Stimulated activated CD4-positive, alpha-beta T cell treated with anti-CD3 and anti-CD28 coated beads, Interleukin-1b, Interleukin-23, amount 100 ng/mL, for 4 hours (primary cell): ENCODE measurements at regions not wholly inside any gene's neighbourhood (a gene's known extent, or its start where the extent isn't known, plus 50 kb on each side); places are given as distances from the start of the nearest gene placed in this dataset.
"Not testable (repeated sequence)": the region's sequence is repeated elsewhere in the genome, so short reads cannot be mapped to it uniquely, and the experiment has no call there.

Source experiments
- DNase-seq, 2 donors: peaks; one replicate each; pipeline ENCODE4 v3.0.0-alpha.2; 2020; ENCODE audit warnings: low read depth in 2 of 2

DNA sequence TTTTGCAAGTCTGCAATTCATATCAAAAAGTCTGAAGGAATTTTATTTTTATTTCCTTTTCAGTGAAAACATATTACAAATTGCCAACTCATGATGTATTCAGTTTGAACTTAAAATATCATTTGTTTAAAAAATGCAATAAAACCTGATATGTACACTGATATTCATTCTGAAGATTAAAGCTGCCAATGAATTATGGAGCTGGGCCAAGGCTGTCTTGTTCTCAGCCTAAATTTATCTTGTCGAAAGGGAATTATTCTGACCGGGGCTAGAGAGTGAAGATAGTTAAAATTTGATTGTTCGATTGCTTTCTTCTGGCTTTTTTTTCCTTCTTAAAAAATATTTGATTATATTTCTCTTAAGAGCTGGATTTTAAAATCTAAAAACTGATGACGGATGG is 54.0 kb upstream of the RBFOX1 start:
- DNase-seq, result no peak

DNA sequence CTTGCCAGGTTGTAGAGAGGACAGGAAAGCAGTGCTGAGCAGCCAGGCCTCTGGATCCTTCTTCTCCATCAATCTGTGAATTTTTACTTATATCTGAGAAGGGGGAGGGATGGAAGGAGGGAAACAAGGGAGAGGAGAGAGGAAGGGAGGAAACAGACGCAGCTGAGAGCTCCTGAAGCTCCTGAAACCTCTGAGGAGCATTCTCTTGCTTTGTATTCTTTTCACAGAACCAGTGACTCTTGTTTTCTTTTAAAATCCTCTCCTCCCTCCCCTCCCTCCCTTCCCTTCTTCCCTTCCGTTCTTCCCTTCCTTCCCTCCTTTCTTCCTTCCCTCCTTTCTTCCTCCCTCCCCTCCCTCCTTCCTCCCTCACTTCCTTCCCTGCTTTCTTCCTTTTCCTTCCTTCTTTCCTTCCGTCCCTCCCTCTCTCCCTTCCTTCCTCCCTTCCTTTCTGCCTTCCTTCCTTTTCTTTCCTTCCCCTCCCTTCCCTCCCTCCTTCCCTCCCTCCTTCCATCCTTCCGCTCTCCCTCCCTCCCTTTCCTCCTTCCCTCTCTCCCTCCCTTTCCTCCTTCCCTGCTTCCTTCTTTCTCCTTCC is 60.0 kb upstream of the RBFOX1 start:
- DNase-seq, result no peak

DNA sequence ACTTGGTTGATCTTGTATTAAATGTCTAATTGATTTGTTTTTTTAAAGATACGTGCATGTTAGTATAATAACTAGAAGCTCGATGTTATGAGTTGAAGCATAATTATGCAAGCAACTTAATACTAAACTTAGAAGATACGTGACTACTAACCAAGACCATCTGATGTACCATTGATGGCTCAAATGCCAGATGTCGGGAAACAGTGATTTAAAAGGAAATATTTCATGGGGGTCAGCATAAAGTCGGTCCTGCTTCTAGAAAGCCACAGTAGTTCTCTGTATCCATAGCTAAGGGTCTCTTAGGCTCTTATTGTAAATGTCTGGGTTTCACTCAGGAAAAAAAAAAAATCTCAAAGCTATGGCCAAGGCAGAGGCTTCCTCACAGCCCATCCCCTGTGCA is 61.2 kb upstream of the RBFOX1 start:
- DNase-seq, result no peak

DNA sequence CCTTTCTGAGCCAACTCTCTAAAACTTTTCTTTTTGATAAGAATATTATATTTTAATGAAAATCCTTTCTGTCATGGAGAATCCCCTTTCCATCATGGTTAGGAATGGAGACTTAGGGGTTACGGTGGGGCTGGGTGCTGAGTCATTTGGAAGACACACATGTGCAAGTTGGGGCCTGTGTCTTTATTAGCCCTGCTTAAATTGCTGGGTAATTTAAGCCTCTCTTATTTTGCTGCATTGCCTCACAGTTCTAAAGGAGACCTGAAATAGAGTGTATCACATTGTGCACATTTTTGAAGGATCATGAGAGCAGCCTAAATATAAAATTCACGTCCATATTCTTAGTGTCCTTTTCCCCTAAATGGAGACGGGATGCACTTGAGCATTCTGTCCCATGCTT is 61.8 kb upstream of the RBFOX1 start:
- no peak for DNase-seq

DNA sequence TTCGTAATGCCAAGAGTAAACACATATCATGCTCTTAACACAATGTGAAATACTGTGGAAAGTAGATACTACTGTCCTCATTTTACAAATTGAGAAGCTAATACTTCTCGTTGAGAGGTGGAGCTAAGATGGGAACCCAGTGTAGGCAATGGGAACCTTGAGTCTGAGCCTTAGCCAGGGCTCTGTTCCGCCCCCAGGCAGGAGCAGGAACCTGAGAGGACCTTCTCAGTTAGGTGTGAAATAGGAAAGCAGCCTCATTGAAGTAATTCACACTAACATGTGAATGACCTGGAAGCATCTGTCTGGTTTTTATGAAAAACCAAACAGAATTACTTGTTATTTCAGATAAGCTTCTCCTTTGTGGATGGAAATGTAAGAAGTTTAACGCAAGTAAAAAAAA is 62.6 kb upstream of the RBFOX1 start:
- no peak for DNase-seq

DNA sequence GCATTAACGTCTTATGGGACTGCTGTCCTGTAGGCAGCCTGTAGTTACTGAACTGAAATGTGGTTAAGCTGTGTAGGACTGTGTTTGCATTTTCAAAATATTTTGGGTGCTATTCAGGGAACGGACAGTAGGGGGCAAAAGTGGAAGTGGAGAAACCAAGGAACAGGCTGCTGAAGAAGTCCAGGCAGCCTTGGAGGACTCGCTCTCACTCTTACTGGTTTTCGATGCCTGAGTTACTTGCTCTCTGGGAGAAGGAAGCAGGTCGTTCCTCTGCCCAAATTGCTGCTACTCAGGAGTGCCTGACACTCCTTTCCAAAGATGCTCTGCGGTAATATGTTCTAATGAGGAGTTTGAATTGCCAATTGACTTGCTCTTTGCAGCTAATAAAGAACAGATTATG is 64.5 kb upstream of the RBFOX1 start:
- DNase-seq, result no peak

DNA sequence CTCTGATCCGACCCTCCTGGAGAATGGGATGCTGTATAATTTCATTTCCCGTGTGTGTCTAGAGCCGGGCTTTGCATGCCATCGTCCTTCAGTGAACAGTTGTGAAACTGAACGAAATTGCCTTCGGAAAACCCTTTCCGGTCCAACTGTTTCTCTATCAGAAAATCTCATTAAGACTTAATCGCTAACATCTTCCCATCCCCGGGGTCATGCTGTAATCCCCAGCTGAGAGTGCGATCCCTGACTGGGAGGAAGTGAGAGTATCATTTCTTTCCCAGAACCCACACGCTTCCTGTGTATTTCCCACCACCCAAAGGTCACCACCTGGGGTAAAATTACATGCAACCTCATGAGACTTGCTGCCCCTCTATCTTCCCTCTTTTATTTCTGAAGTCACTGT is 75.6 kb upstream of the RBFOX1 start:
- DNase-seq, result no peak

DNA sequence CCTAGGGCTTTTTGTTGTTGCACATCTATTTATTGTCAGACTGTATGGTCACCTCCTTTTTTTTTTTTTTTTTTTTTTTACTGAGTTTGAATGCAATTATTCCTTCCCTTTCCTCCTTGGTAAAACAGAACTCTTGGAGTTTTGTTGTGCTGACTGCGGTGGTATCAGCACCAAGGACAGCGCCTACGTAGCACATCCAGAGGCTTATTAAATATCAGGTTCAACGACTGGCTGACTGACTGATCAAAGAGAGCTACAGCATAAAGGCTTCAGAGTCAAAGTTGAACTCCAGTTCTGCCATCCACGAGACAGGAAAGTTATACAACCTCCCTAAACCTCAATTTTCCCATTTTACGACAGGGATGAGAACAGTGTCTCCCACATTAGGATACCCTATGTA is 86.1 kb upstream of the RBFOX1 start:
- DNase-seq, result no peak

DNA sequence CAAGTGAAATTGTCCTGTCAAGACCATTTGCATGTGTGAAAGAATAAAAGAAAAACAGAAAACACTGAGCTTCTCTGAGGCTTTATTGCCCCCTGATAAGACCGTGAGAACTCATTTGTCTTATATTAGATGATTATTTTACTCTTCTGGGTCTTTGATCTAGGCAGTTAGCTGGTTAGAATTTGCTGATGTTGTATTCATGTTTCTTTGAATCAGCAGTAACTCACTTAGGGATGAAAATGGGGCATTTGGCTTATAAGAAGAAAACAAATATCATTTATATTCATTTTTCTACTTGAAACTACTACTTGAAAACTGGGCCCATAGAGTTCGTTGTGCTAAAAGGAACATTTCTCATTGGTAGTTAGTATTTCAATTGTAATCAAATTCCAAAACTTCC is 93.1 kb upstream of the RBFOX1 start:
- DNase-seq, result no peak

DNA sequence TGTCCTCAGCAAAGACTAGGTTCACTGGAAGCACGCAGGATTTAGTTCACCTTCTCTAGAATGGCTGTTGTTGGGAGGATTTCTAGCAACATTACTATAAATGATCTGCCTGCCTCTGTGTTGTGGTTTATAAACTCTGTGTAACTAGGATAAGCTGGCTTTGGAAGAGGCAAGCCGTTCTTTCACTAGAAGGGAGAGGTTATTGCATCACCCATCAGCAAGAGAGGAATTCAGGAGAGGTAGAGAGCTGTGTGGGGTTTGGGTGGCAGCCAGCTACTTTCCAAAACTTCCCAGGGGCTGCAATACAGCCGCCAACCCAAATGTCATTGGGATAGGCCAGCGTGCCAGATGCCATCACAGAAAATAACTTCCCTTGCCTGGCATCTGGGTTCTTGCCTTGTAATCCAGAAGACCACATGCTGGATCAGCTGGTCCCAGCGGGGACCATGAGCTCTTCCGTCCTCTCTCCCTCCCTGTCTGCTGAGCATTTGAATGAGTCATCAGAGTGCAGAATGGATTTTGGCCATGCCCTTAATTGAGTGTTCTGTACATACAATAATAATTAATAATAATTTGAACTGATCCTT is 95.7 kb upstream of the RBFOX1 start:
- DNase-seq, result no peak

DNA sequence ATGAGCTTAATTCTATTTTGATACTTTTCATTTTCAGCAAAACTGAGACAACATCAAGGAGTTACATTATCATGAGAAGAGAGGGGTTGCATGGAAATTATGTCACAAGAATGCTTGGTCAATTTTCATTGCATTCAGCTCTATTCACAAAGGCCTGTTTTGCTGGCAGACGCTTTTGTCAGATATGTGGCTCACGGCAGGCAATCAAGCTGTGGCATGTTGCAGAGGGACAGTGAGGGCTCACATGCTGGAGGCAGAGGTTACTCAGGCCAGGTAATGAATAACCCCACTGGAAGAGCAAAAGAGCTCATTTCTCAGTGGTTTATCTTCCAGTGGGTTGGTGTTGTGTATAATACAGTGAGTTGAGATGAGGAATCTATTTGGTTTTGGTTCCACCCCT is 98.7 kb upstream of the RBFOX1 start:
- DNase-seq, result no peak

DNA sequence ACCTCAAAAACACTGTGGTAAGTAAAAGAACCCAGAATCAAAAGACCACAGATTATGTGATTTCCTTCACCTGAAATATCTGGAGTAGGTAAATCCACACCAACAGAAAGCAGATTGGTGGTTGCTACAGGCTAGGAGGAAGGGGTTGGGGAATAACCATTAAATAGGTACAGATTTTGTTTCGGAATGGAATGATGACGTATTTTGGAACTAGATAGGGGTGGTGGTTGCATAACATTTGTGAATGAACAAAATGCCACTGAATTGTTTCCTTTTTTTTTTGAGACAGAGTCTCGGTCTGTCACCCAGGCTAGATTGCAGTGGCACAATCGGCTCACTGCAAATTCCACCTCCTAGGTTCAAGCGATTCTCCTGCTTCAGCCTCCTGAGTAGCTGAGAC is 100.9 kb upstream of the RBFOX1 start:
- DNase-seq, result no peak

DNA sequence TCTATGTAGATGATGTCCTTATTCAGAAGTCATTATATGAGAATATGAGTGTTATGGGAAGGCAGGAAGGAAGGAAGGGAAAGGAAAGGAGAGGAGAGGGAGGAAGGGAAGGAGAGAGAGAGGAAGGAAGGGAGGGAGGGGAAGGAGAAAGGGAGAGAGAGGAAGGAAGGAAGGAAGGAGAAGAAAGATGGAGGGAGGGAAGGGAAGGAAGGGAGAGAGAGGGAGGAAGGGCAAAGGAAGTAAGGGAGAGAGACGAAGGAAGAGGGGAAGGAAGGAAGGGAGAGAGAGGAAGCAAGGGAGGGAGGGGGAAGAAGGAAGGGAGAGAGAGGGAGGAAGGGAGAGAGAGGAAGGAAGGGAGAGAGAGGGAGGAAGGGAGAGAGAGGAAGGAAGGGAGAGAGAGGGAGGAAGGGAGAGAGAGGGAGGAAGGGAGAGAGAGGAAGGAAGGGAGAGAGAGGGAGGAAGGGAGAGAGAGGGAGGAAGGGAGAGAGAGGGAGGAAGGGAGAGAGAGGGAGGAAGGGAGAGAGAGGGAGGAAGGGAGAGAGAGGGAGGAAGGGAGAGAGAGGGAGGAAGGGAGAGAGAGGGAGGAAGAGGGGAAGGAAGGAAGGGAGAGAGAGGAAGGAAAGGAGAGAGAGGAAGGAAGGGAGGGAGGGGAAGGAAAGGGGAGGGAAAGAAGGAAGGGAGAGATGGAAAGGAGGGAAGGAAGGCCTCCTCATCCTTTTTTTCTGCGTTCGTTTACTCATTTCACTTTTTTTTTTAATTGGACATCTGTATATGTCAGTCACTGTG is 103.0 kb upstream of the RBFOX1 start:
- DNase-seq, result not testable (repeated sequence)

DNA sequence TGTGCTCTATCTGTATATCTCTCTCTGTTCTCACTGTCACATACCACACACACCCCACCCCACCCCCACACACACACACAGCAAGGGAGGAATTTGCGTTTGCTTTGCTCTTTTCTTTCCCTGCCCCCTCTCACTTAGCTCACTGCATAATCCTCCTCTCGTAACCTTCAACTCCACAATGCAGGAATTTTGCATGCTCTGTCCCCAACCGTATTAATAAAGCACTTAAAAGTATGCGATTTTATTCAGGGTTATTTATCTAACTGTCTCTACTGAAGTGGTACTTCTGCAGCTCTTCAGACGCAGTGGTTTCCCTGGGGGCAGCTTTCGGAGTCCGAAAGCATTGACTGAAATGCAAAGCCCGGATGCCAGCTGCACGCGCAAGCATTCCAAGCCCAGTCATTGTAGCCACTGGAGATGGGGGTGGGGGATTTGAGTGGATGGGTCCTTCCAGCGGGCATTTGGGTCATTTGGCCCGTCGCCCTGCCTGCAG is 105.4 kb upstream of the RBFOX1 start:
- DNase-seq, result no peak

DNA sequence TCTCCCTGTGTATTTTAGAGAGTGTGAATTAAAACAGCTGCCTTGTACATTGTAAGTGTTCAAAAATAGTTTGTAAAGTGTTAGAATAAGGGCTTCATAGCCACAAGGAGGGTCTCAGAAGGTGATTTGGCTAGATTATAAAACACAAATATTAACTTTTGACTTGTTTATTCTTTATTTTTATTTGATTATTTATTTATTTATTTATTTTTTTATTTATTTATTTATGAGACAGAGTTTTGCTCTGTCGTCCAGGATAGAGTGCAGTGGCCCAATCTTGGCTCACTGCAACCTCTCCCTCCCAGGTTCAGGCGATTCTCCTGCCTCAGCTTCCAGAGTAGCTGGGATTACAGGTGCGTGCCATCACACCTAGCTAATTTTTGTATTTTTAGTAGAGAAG is 111.5 kb upstream of the RBFOX1 start:
- no peak for DNase-seq

DNA sequence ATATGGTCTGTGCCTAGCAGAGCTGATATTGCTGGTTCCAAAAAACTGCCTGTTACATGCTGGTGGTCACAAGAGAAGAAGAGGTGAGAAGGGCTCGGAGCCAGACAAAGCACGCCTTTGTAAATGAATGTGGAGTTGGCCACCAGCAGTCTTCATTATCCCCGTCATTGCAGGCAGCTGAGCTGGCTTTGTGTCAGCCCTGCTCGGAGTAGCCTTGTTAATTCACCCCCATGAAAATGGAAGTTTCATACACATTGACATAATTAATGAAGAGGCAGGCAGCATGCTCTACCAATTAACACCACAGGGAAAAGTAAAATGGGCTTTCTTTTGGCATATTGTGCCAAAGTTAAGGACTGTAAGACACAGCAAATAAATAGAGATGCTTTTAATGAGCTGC is 113.7 kb upstream of the RBFOX1 start:
- DNase-seq, result no peak

DNA sequence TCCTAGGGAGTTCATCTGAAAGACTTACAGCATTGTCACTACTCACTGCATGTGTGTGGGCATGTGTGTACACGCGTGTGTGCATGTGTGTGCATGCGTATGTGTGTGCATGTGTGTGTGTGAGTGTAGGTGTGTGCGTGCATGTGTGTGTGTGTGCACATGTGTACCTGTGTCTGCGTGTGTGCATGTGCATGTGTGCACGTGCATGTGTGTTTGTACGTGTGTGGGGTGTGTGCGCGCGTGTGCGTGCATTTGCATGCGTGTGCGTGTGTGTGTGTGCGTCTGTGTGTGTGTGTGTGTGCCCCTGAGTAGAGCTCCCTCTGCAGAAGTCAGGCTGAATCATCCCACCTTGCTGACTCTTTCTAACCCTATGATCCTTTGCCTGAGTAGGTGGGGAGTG is 114.8 kb upstream of the RBFOX1 start:
- DNase-seq, result no peak

DNA sequence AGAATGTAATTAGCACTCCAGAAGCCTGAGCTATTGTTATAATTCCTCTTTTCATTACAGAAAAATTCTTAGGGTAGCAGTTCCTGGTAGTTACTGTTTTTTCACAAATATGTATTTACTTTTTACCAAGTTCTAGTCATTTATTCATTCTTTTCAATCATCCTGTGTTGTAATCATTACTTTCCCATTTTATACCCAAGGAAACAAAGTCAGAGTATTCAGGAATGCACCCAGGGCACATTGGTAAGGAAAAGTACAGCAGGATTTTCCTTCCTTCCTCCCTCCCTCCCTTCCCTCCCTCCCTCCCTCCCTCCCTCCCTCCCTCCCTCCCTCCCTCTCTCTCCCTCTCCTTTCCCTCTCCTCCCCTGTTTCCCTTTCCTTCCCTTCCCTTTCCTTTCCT is 115.9 kb upstream of the RBFOX1 start:
- DNase-seq, result no peak

DNA sequence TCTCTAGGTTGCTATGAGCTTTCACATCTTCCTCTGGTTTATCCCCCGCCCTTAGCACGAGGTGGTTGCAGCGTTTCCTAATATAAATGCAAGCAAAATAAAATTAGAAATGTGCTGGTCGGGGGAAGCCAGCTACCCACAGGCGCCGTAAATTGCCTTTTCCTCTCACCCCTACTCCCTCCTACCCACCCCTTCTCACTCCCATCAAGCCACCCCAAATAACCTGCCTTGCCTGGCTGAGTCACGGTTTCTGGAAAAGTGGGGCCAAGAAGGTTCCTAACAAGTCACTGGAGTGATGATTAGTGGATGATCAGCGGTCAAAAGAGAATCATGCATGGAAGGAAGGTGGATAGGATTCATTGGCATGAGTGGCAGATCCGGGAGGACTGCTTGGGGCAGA is 120.9 kb upstream of the RBFOX1 start:
- DNase-seq, result no peak

DNA sequence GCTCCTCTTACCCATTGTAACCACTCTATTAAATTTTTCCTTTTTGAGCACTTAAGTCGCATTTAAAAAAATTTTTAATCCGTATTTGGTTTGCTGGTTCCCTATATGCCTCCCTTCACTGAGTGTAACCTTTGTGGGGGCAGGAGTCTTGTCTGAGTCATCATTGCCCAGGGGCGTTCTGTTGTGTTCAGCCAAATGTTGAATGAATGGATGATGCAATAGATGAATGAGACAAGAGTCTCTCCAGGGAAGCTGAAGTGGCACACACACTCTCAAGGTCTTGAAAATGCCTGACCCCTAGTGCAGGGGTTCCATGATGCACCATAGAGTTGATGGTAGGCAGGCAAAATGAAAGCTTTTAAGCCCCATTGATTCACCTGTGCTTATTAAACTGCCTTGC is 123.0 kb upstream of the RBFOX1 start:
- DNase-seq, result no peak

DNA sequence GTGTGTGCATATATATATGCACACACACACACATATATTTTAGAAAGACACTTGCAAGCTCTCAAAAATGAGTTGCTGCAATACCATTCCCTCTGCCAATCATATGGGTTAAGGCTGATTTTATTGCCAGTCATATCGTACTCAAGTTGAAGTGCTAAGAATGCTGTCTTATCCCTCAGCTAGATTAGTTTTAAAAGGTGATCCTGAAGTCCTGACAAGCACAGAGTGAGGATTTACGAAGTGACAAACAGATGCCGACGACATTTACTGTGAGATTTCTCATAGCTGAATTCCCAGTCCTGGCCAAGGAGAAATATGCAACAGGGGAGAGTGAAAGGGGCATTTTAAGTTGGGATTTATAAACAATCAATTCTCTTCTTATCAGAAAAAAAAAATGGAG is 126.2 kb upstream of the RBFOX1 start:
- DNase-seq, result no peak

DNA sequence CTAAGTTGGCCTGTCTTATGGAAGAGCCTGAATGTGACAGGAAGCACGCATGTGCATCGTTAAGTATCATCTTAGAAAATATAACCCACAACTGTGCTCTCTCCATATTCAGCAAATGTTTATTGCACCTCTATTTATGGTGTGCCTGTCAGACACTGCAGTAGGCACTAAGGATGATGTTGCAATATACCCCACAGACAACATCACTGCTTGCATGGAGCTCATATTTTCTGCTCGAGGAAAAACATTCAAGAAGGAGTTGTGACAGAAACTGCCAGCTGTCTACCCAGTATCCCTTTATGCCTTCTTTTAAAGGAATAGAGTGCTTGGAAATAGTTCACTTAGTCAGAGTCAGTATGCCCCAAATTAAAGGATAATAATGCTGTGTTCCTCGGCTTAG is 132.3 kb upstream of the RBFOX1 start:
- DNase-seq, result no peak

DNA sequence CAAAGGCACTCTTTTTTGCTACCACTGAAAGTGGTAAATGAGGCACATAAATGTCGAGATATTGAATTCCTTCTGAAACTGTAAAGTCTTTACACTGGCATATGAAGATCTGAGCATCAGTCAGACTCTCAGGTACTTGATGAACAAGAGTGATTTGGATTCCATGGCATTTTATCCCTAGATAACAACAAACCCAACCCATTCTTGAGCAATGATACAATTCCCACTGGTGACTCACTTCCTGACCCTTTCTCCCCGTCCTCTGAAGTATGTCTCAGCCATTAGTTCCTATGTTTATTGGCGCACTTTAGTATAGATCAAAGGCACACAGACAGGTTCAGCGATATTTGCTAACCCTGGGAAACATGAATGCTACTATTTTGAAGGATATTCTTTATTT is 147.0 kb upstream of the RBFOX1 start:
- no peak for DNase-seq
